BE2C (cell line): ENCODE measurements at regions not wholly inside any gene's neighbourhood (a gene's known extent, or its start where the extent isn't known, plus 50 kb on each side); places are given as distances from the start of the nearest gene placed in this dataset.

Source experiments
- DNase-seq: peaks from one replicate; pipeline ENCODE4 v3.0.0-alpha.2; 2020
- H3K27me3 ChIP-seq: fragments of 250-450 bp; sonication (Bioruptor Pico); 2 replicates; pipeline ENCODE4 v1.5.1; 2020; ENCODE audit warnings: mild to moderate bottlenecking
- H3K36me3 ChIP-seq: fragments of 250-450 bp; sonication (Bioruptor Pico); 2 replicates; pipeline ENCODE4 v1.5.1; 2020; ENCODE audit warnings: mild to moderate bottlenecking
- H3K4me1 ChIP-seq: fragments of 250-450 bp; sonication (Bioruptor Pico); 2 replicates; pipeline ENCODE4 v1.5.1; 2020
- H3K4me3 ChIP-seq: 2 replicates; pipeline ENCODE4 v1.5.1; 2011; ENCODE audit warnings: low read depth, low read length
- H3K9me3 ChIP-seq: fragments of 250-450 bp; sonication (Bioruptor Pico); 2 replicates; pipeline ENCODE4 v1.5.1; 2020
- CTCF ChIP-seq: IDR thresholded peaks from 2 replicates; pipeline ENCODE4 v1.5.1; 2012; ENCODE audit warnings: mild to moderate bottlenecking, low read depth, low read length

DNA sequence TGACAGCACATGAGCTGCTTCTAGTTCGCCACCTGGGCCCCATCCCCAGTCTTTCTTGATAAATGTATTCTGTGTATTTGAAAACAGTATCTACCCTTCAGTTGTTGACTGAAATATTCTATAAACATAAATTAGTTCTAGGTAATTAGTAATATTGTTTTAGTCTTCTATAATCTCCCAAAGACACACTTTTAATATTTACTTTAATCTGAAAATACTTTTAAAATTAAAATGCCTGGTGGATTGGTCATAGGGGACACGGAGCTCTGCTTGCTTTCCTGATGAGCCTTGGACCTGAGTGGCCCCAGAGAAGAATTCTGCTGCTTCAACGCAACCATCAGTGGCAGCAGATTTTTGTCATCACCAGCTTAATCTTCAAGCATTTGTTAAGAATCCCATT is 234.5 kb downstream of the THBS2 start:
- H3K27me3 ChIP-seq: no peaks in the 10 kb centered on the region
- no peaks in the 10 kb centered on the region for H3K4me1 ChIP-seq
- TF ChIP-seq CTCF: no peak
- H3K36me3 ChIP-seq: no peaks in the 10 kb centered on the region
- DNase-seq: no peak
- H3K4me3 ChIP-seq: no peak overlapping the region
- no peaks in the 10 kb centered on the region for H3K9me3 ChIP-seq

DNA sequence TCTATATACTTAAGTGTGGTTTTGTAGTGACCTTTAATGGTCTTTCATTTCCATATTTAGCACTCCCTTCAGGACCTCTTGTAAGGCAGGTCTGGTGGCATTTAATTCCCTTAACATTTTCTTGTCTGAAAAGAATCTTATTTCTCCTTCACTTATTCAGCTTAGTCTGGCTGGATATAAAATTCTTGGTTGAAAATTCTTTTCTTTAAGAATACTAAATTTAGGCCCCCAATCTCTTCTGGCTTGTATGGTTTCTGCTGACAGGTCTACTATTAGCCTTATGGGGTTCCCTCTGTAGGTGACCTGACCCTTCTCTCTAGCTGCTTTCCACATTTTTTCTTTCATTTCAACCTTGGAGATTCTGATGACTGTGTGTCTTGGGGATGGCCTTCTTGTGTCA is 236.9 kb downstream of the THBS2 start:
- H3K9me3 ChIP-seq: no peaks in the 10 kb centered on the region
- no peak for DNase-seq
- no peaks in the 10 kb centered on the region for H3K36me3 ChIP-seq
- H3K4me1 ChIP-seq: no peaks in the 10 kb centered on the region
- H3K4me3 ChIP-seq: no peak overlapping the region
- no peaks in the 10 kb centered on the region for H3K27me3 ChIP-seq
- TF ChIP-seq CTCF: no peak

DNA sequence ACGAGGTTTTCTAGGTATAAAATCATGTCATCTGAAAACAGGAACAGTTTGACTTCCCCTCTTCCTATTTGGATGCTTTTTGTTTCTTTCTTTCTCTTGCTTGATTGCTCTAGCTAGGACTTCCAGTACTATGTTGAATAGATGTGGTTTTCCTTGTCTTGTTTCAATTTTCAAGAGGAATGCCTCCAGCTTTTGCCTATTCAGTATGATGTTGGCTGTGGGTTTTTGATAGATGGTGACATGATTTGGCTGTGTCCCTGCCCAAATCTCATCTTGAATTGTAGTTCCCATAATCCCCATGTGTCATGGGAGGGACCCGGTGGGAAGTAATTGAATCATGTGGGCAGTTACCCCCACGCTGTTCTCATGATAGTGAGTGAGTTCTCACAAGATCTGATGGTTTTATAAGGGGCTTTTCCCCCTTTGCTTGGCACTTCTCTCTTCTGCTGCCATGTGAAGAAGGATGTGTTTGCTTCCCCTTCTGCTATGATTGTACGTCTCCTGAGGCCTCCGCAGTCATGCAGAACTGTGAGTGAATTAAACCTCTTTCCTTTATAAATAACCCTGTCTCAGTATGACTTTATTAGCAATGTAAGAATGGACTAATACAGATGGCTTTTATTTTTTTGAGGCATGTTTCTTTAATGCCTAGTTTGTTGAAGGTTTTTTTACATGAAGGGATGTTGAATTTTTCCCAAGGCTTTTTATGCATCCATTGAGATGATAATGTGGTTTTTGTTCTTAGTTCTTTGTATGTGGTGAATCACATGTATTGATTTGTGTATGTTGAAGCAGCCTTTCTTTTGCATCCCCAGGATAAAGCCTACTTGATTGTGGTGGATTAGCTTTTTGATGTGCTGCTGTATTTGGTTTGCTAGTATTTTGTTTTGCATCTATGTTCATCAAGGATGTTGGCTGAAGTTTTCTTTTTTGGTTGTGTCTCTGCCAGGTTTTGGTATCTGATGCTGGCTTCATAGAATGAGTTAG is 239.1 kb downstream of the THBS2 start:
- no peak for DNase-seq
- no peaks in the 10 kb centered on the region for H3K9me3 ChIP-seq
- no peaks in the 10 kb centered on the region for H3K4me1 ChIP-seq
- TF ChIP-seq CTCF: no peak
- no peaks in the 10 kb centered on the region for H3K36me3 ChIP-seq
- H3K4me3 ChIP-seq: no peak overlapping the region
- H3K27me3 ChIP-seq: no peaks in the 10 kb centered on the region

- TF ChIP-seq CTCF: no peak
- no peaks in the 10 kb centered on the region for H3K27me3 ChIP-seq
- no peak overlapping the region for H3K4me3 ChIP-seq
- H3K4me1 ChIP-seq: no peaks in the 10 kb centered on the region
- no peaks in the 10 kb centered on the region for H3K36me3 ChIP-seq
- H3K9me3 ChIP-seq: no peaks in the 10 kb centered on the region
- DNase-seq: no peak
Observed at GRCh38 chr6:169009628-169010027, 244.0 kb downstream of the THBS2 start.

- Histone ChIP-seq H3K36me3 (no peaks in the 10 kb centered on the region), H3K9me3 (no peaks in the 10 kb centered on the region), H3K27me3 (no peaks in the 10 kb centered on the region), H3K4me1 (no peaks in the 10 kb centered on the region), H3K4me3 (no peak overlapping the region)
- no peak for DNase-seq
- TF ChIP-seq CTCF: no peak
Observed at GRCh38 chr6:169008641-169009257, 244.9 kb downstream of the THBS2 start.

DNA sequence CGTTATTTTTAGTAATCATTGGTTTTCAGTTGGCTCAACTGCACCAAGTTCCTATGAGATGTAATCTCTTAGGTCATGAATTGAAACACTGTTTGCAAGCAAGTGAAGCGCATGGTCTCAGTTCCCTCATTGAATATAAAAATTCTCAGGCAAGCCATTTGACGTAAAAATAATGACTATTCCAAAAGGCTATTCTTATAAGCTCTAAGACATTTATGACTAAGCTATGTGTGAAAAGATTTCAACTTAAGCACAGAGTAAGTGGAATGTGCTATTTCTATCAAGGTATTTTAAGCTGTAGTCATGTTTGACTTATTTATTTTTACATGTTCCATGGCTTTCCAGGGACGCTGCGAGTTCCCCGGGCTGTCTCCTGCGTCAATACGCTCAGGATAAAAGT is 248.5 kb downstream of the THBS2 start:
- no peak for DNase-seq
- H3K4me3 ChIP-seq: no peak overlapping the region
- no peaks in the 10 kb centered on the region for H3K4me1 ChIP-seq
- no peaks in the 10 kb centered on the region for H3K36me3 ChIP-seq
- TF ChIP-seq CTCF: no peak
- no peaks in the 10 kb centered on the region for H3K27me3 ChIP-seq
- no peaks in the 10 kb centered on the region for H3K9me3 ChIP-seq
